ENCODE measurements at regions not wholly inside any gene's neighbourhood (a gene's known extent, or its start where the extent isn't known, plus 50 kb on each side); places are given as distances from the start of the nearest gene placed in this dataset.

- Histone ChIP-seq H3K23ac (ENCODE audit: low read length) (no peak overlapping the region), H3K4ac (ENCODE audit: low read depth, low read length) (no peak overlapping the region), H4K91ac (ENCODE audit: low read depth, low read length) (no peak overlapping the region), H4K12ac (ENCODE audit: low read depth, low read length) (no peak overlapping the region), H3K79me1 (ENCODE audit: low read length) (peaks cover 16% of the 10 kb centered on the region), H3K4me2 (ENCODE audit: low read length) (no peak overlapping the region), H2BK5ac (ENCODE audit: low read depth, low read length, poor library complexity) (no peak overlapping the region), H3K4me3 (ENCODE audit: low read depth, low read length) (no peak overlapping the region), H3K18ac (ENCODE audit: low read length) (no peak overlapping the region), H3K36me3 (ENCODE audit: control insufficient read depth in 1 of 2, insufficient read depth in 2 of 2, low read length in 2 of 2) (no peaks in the 10 kb centered on the region), H2BK120ac (ENCODE audit: insufficient read depth, low read length, poor library complexity) (no peak overlapping the region), H4K8ac (ENCODE audit: low read depth, low read length) (no peak overlapping the region), H3K27me3 (ENCODE audit: insufficient read depth, low read length) (no peaks in the 10 kb centered on the region), H2AK5ac (ENCODE audit: low read length) (no peak overlapping the region), H2AFZ (ENCODE audit: insufficient read depth, low read length, poor library complexity) (no peak overlapping the region), H3K79me2 (ENCODE audit: control insufficient read depth, insufficient read depth, low read length, poor library complexity) (no peaks in the 10 kb centered on the region), H3K27ac (ENCODE audit: low read depth, low read length) (no peak overlapping the region), H3K9me3 (ENCODE audit: insufficient read depth, low read depth, low read length) (no peaks in the 10 kb centered on the region), H3K9ac (ENCODE audit: low read length) (no peak overlapping the region), H3K4me1 (ENCODE audit: control insufficient read depth in 1 of 2, insufficient read depth in 2 of 2, low read length in 2 of 2) (peaks cover 0 to 2% of the 10 kb centered on the region in 2 experiments), H3K14ac (ENCODE audit: low read length) (no peak overlapping the region), H2BK12ac (ENCODE audit: low read length) (no peak overlapping the region)
- DNase-seq = no peak
- no CpG with 5 or more reads among the region's 1 CpG for WGBS (ENCODE audit: extremely low coverage, insufficient coverage, insufficient read length)
These were observed 66.7 kb upstream of the SAMD5 start for GRCh38 chr6:147441751-147442150.

- peak overlapping the region; percentile 68 for H3K14ac ChIP-seq (ENCODE audit: low read length)
- peak overlapping the region; percentile 91 for H2AK5ac ChIP-seq (ENCODE audit: low read length)
- H3K4ac ChIP-seq (ENCODE audit: low read depth, low read length) = no peak overlapping the region
- H3K27me3 ChIP-seq (ENCODE audit: insufficient read depth, low read length) = no peaks in the 10 kb centered on the region
- no peaks in the 10 kb centered on the region for H3K9me3 ChIP-seq (ENCODE audit: insufficient read depth, low read depth, low read length)
- peaks cover 7 to 16% of the 10 kb centered on the region in 2 experiments for H3K4me1 ChIP-seq (ENCODE audit: control insufficient read depth in 1 of 2, insufficient read depth in 2 of 2, low read length in 2 of 2)
- H3K36me3 ChIP-seq (ENCODE audit: control insufficient read depth in 1 of 2, insufficient read depth in 2 of 2, low read length in 2 of 2) = no peaks in the 10 kb centered on the region
- peak overlapping the region; percentile 95 for H2BK12ac ChIP-seq (ENCODE audit: low read length)
- H3K79me1 ChIP-seq (ENCODE audit: low read length) = peaks cover 31% of the 10 kb centered on the region
- no peak overlapping the region for H3K27ac ChIP-seq (ENCODE audit: low read depth, low read length)
- no peak for DNase-seq
- H3K23ac ChIP-seq (ENCODE audit: low read length) = no peak overlapping the region
- no peak overlapping the region for H3K4me2 ChIP-seq (ENCODE audit: low read length)
- peak overlapping the region; percentile 72 for H4K8ac ChIP-seq (ENCODE audit: low read depth, low read length)
- peak overlapping the region; percentile 44 for H2BK5ac ChIP-seq (ENCODE audit: low read depth, low read length, poor library complexity)
- H3K79me2 ChIP-seq (ENCODE audit: control insufficient read depth, insufficient read depth, low read length, poor library complexity) = no peaks in the 10 kb centered on the region
- H2BK120ac ChIP-seq (ENCODE audit: insufficient read depth, low read length, poor library complexity) = peak overlapping the region; percentile 69
- H4K91ac ChIP-seq (ENCODE audit: low read depth, low read length) = peak overlapping the region; percentile 53
- no peak overlapping the region for H3K9ac ChIP-seq (ENCODE audit: low read length)
- no CpG with 5 or more reads among the region's 13 CpGs for WGBS (ENCODE audit: extremely low coverage, insufficient coverage, insufficient read length)
- peak overlapping the region; percentile 75 for H2AFZ ChIP-seq (ENCODE audit: insufficient read depth, low read length, poor library complexity)
- H4K12ac ChIP-seq (ENCODE audit: low read depth, low read length) = peak overlapping the region; percentile 38
- H3K18ac ChIP-seq (ENCODE audit: low read length) = peak overlapping the region; percentile 56
- H3K4me3 ChIP-seq (ENCODE audit: low read depth, low read length) = no peak overlapping the region
These were observed 60.5 kb upstream of the SAMD5 start for GRCh38 chr6:147447835-147448611.

- H3K18ac ChIP-seq (ENCODE audit: low read length) = peak overlapping the region; percentile 59
- no peak overlapping the region for H3K4ac ChIP-seq (ENCODE audit: low read depth, low read length)
- no peak overlapping the region for H4K12ac ChIP-seq (ENCODE audit: low read depth, low read length)
- peak overlapping the region; percentile 33 for H2BK120ac ChIP-seq (ENCODE audit: insufficient read depth, low read length, poor library complexity)
- H4K8ac ChIP-seq (ENCODE audit: low read depth, low read length) = peak overlapping the region; percentile 15
- peak overlapping the region; percentile 46 for H2BK12ac ChIP-seq (ENCODE audit: low read length)
- no peaks in the 10 kb centered on the region for H3K27me3 ChIP-seq (ENCODE audit: insufficient read depth, low read length)
- H2BK5ac ChIP-seq (ENCODE audit: low read depth, low read length, poor library complexity) = no peak overlapping the region
- H3K9ac ChIP-seq (ENCODE audit: low read length) = no peak overlapping the region
- H3K9me3 ChIP-seq (ENCODE audit: insufficient read depth, low read depth, low read length) = no peaks in the 10 kb centered on the region
- no peak overlapping the region for H3K4me2 ChIP-seq (ENCODE audit: low read length)
- peak overlapping the region; percentile 90 for H2AK5ac ChIP-seq (ENCODE audit: low read length)
- no CpG with 5 or more reads among the region's 8 CpGs for WGBS (ENCODE audit: extremely low coverage, insufficient coverage, insufficient read length)
- DNase-seq = no peak
- H3K27ac ChIP-seq (ENCODE audit: low read depth, low read length) = no peak overlapping the region
- H3K79me2 ChIP-seq (ENCODE audit: control insufficient read depth, insufficient read depth, low read length, poor library complexity) = no peaks in the 10 kb centered on the region
- H3K4me3 ChIP-seq (ENCODE audit: low read depth, low read length) = no peak overlapping the region
- peak overlapping the region; percentile 75 for H2AFZ ChIP-seq (ENCODE audit: insufficient read depth, low read length, poor library complexity)
- no peaks in the 10 kb centered on the region for H3K36me3 ChIP-seq (ENCODE audit: control insufficient read depth in 1 of 2, insufficient read depth in 2 of 2, low read length in 2 of 2)
- H3K23ac ChIP-seq (ENCODE audit: low read length) = no peak overlapping the region
- H3K4me1 ChIP-seq (ENCODE audit: control insufficient read depth in 1 of 2, insufficient read depth in 2 of 2, low read length in 2 of 2) = peaks cover 9 to 16% of the 10 kb centered on the region in 2 experiments
- no peak overlapping the region for H3K14ac ChIP-seq (ENCODE audit: low read length)
- H3K79me1 ChIP-seq (ENCODE audit: low read length) = peaks cover 34% of the 10 kb centered on the region
- peak overlapping the region; percentile 53 for H4K91ac ChIP-seq (ENCODE audit: low read depth, low read length)
These were observed 59.7 kb upstream of the SAMD5 start for GRCh38 chr6:147448775-147449174.

- peaks cover 37% of the 10 kb centered on the region for H3K79me1 ChIP-seq (ENCODE audit: low read length)
- DNase-seq = peak; percentile 4 to 37
- no peak overlapping the region for H4K12ac ChIP-seq (ENCODE audit: low read depth, low read length)
- peaks cover 9 to 16% of the 10 kb centered on the region in 2 experiments for H3K4me1 ChIP-seq (ENCODE audit: control insufficient read depth in 1 of 2, insufficient read depth in 2 of 2, low read length in 2 of 2)
- H3K4me2 ChIP-seq (ENCODE audit: low read length) = no peak overlapping the region
- no peaks in the 10 kb centered on the region for H3K79me2 ChIP-seq (ENCODE audit: control insufficient read depth, insufficient read depth, low read length, poor library complexity)
- no peak overlapping the region for H3K9ac ChIP-seq (ENCODE audit: low read length)
- H3K27me3 ChIP-seq (ENCODE audit: insufficient read depth, low read length) = no peaks in the 10 kb centered on the region
- H3K27ac ChIP-seq (ENCODE audit: low read depth, low read length) = no peak overlapping the region
- no peak overlapping the region for H3K18ac ChIP-seq (ENCODE audit: low read length)
- peak overlapping the region; percentile 46 for H4K91ac ChIP-seq (ENCODE audit: low read depth, low read length)
- H2BK12ac ChIP-seq (ENCODE audit: low read length) = peak overlapping the region; percentile 42
- H3K9me3 ChIP-seq (ENCODE audit: insufficient read depth, low read depth, low read length) = no peaks in the 10 kb centered on the region
- H3K36me3 ChIP-seq (ENCODE audit: control insufficient read depth in 1 of 2, insufficient read depth in 2 of 2, low read length in 2 of 2) = no peaks in the 10 kb centered on the region
- H2BK120ac ChIP-seq (ENCODE audit: insufficient read depth, low read length, poor library complexity) = no peak overlapping the region
- H4K8ac ChIP-seq (ENCODE audit: low read depth, low read length) = no peak overlapping the region
- no peak overlapping the region for H3K4ac ChIP-seq (ENCODE audit: low read depth, low read length)
- H3K14ac ChIP-seq (ENCODE audit: low read length) = no peak overlapping the region
- H2AFZ ChIP-seq (ENCODE audit: insufficient read depth, low read length, poor library complexity) = no peak overlapping the region
- no peak overlapping the region for H2AK5ac ChIP-seq (ENCODE audit: low read length)
- no peak overlapping the region for H3K4me3 ChIP-seq (ENCODE audit: low read depth, low read length)
- no CpG with 5 or more reads among the region's 4 CpGs for WGBS (ENCODE audit: extremely low coverage, insufficient coverage, insufficient read length)
- H3K23ac ChIP-seq (ENCODE audit: low read length) = no peak overlapping the region
- H2BK5ac ChIP-seq (ENCODE audit: low read depth, low read length, poor library complexity) = peak overlapping the region; percentile 16
These were observed 58.9 kb upstream of the SAMD5 start for GRCh38 chr6:147449405-147450161.
